ENCODE measurements at regions not wholly inside any gene's neighbourhood (a gene's known extent, or its start where the extent isn't known, plus 50 kb on each side); places are given as distances from the start of the nearest gene placed in this dataset.

GRCh38 chr21:19268686-19269085 is 865.1 kb upstream of the TMPRSS15 start:
- DNase-seq, result no peak

- no peak for DNase-seq
Measured at GRCh38 chr21:19275065-19275464, 871.5 kb upstream of the TMPRSS15 start.

- DNase-seq, result no peak
Measured at GRCh38 chr21:19276665-19277064, 873.1 kb upstream of the TMPRSS15 start.

GRCh38 chr21:19286876-19287275 is 883.3 kb upstream of the TMPRSS15 start:
- DNase-seq, result no peak

- no peak for DNase-seq
Measured at GRCh38 chr21:19290328-19290727, 886.7 kb upstream of the TMPRSS15 start.

- DNase-seq, result no peak
Measured at GRCh38 chr21:19320291-19320690, 916.7 kb upstream of the TMPRSS15 start.

GRCh38 chr21:19321688-19322087 is 918.1 kb upstream of the TMPRSS15 start:
- no peak for DNase-seq

GRCh38 chr21:19322360-19322759 is 918.8 kb upstream of the TMPRSS15 start:
- DNase-seq, result no peak

- no peak for DNase-seq
Measured at GRCh38 chr21:19326531-19327319, 923.1 kb upstream of the TMPRSS15 start.

GRCh38 chr21:19328954-19329353 is 925.4 kb upstream of the TMPRSS15 start:
- DNase-seq, result no peak

- no peak for DNase-seq
Measured at GRCh38 chr21:19340303-19340702, 936.7 kb upstream of the TMPRSS15 start.

- no peak for DNase-seq
Measured at GRCh38 chr21:19340954-19341353, 937.4 kb upstream of the TMPRSS15 start.

GRCh38 chr21:19343711-19344110 is 940.1 kb upstream of the TMPRSS15 start:
- no peak for DNase-seq

- DNase-seq, result no peak
Measured at GRCh38 chr21:19350286-19350685, 946.7 kb upstream of the TMPRSS15 start.

GRCh38 chr21:19353256-19353655 is 949.7 kb upstream of the TMPRSS15 start:
- no peak for DNase-seq

GRCh38 chr21:19368944-19369343 is 965.4 kb upstream of the TMPRSS15 start:
- no peak for DNase-seq

GRCh38 chr21:19392390-19392789 is 988.8 kb upstream of the TMPRSS15 start:
- no peak for DNase-seq

GRCh38 chr21:19400223-19400770 is 996.7 kb upstream of the TMPRSS15 start:
- DNase-seq, result no peak

- DNase-seq, result no peak
Measured at GRCh38 chr21:19402870-19403269, 999.3 kb upstream of the TMPRSS15 start.

- DNase-seq, result no peak
Measured at GRCh38 chr21:19405326-19405725, 1001.7 kb upstream of the TMPRSS15 start.

- no peak for DNase-seq
Measured at GRCh38 chr21:19420565-19420964, 1017.0 kb upstream of the TMPRSS15 start.

- DNase-seq, result no peak
Measured at GRCh38 chr21:19433623-19434022, 1030.0 kb upstream of the TMPRSS15 start.

GRCh38 chr21:19440792-19441655 is 1037.4 kb upstream of the TMPRSS15 start:
- DNase-seq, result no peak

- no peak for DNase-seq
Measured at GRCh38 chr21:19458295-19458694, 1054.7 kb upstream of the TMPRSS15 start.

Measured in stimulated activated CD4-positive, alpha-beta T cell treated with anti-CD3 and anti-CD28 coated beads, Interleukin-4, amount 100 ng/mL, for 4 hours (primary cell).